Esophagus squamous epithelium (tissue), 4 donors: ENCODE measurements at regions not wholly inside any gene's neighbourhood (a gene's known extent, or its start where the extent isn't known, plus 50 kb on each side); places are given as distances from the start of the nearest gene placed in this dataset.

Experiments used
- CTCF ChIP-seq, 6 experiments: fragments of 450-650 bp in 4 of 6; fragments of 200-600 bp in 2 of 6; sonication (generic) in 2 of 6; IDR thresholded peaks; one replicate each; pipeline ENCODE4 v1.5.1; 2016 to 2019; ENCODE audit warnings: antibody characterized with exemption in 6 of 6, mild to moderate bottlenecking in 4 of 6, moderate library complexity in 4 of 6
- POLR2A ChIP-seq, 4 donors: fragments of 450-650 bp; IDR thresholded peaks; one replicate each; pipeline ENCODE4 v1.6.1; 2017; ENCODE audit warnings: antibody characterized with exemption in 4 of 4, mild to moderate bottlenecking in 4 of 4, moderate library complexity in 3 of 4

GRCh38 chr9:90098408-90098807 lies 493.6 kb downstream of the GADD45G start:
- TF ChIP-seq POLR2A (IDR thresholded peaks at IDR 0.05) (no peak), CTCF (IDR thresholded peaks at IDR 0.05) (no peak)
